Testis (tissue), 2 donors: ENCODE measurements at regions not wholly inside any gene's neighbourhood (a gene's known extent, or its start where the extent isn't known, plus 50 kb on each side); places are given as distances from the start of the nearest gene placed in this dataset.

Source experiments
- DNase-seq: peaks from one replicate; pipeline ENCODE4 v3.0.0-alpha.2; 2019
- H3K27ac ChIP-seq, 2 donors: fragments of 200-600 bp; sonication (generic); one replicate each; pipeline ENCODE4 v1.5.1; 2019
- H3K27me3 ChIP-seq: fragments of 200-600 bp; sonication (generic); one replicate; pipeline ENCODE4 v1.5.1; 2019
- H3K36me3 ChIP-seq: fragments of 200-600 bp; sonication (generic); one replicate; pipeline ENCODE4 v1.5.1; 2017; ENCODE audit warnings: low read depth; ENCODE audit errors: missing control alignments
- H3K4me1 ChIP-seq: fragments of 200-600 bp; sonication (generic); one replicate; pipeline ENCODE4 v1.5.1; 2019
- H3K4me3 ChIP-seq, 2 donors: fragments of 200-600 bp; sonication (generic); one replicate each; pipeline ENCODE4 v1.5.1; 2017 to 2019
- H3K9me3 ChIP-seq: fragments of 200-600 bp; sonication (generic); one replicate; pipeline ENCODE4 v1.5.1; 2017
- POLR2A ChIP-seq: fragments of 450-650 bp; IDR thresholded peaks from one replicate; pipeline ENCODE4 v1.6.1; 2017; ENCODE audit warnings: antibody characterized with exemption, mild to moderate bottlenecking, moderate library complexity
- WGBS, 2 donors: methylation state at CpG; one replicate each; pipeline ENCODE4 v1.1.5; 2018; 5-methylcytosine and 5-hydroxymethylcytosine counted together
- intact Hi-C: fragments of 100-400 bp; cut with DNase I; formaldehyde crosslinking; loops from one replicate; pipeline ENCODE4 v1.15.1; 2023; ENCODE audit warnings: low total_unique reads
- TF ChIP-seq, protein P1 (sequence below), 3 experiments: fragments of 450-650 bp in 2 of 3; fragments of 200-600 bp in 1 of 3; sonication (generic) in 1 of 3; IDR thresholded peaks; one replicate each; pipeline ENCODE4 v1.5.1; 2016 to 2019; ENCODE audit warnings: antibody characterized with exemption in 3 of 3, mild to moderate bottlenecking in 2 of 3, moderate library complexity in 1 of 3

DNA sequence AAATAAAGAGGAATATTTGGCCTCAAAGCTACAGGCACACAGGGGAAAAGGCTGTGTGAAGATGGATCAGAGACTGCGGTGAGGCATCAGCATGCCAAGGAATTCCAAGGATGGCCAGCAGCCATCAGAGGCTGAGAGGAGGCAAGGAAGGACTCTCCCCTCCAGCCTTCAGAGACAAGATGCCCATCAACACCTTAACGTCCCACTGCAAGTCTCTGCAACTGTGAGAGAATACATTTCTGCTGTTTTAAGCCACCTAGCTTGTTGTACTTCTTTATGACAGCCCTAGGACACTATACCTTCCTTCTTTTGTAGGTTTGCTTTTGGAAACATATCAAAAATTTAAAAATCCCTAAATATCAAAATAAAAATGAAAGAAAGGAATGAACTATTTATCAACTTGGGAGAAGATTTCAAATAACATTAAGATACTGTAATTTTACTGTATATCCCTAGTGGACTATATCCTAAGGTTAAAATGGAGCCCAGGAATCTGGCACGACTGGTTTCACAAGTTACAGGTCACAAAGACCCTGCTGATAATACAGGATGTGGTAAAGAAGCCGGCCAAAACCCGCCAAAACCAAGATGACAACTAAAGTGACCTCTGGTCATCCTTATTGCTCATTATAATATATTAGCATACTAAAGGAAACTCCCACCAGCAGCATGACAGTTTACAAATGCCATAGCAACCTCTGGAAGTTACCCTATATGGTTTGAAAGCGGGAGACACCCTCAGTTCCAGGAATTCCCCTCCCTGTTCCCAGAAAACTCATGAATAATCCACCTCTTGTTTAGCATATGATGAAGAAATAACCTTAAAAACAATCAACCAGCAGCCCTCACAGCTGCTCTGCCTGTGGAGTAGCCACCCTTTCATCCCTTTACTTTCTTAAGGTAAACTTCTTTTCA is 185.2 kb downstream of the AVL9 start:
- H3K9me3 ChIP-seq: no peaks in the 10 kb centered on the region
- no peak overlapping the region for H3K27ac ChIP-seq
- H3K27me3 ChIP-seq: no peaks in the 10 kb centered on the region
- H3K36me3 ChIP-seq: no peaks in the 10 kb centered on the region
- 72 to 77% methylated on average over 6 of the region's 6 CpGs for WGBS, 2 donors
- intact Hi-C loops: no loop called here
- no peak for DNase-seq
- TF ChIP-seq POLR2A: no peak
- TF ChIP-seq, protein P1, sequence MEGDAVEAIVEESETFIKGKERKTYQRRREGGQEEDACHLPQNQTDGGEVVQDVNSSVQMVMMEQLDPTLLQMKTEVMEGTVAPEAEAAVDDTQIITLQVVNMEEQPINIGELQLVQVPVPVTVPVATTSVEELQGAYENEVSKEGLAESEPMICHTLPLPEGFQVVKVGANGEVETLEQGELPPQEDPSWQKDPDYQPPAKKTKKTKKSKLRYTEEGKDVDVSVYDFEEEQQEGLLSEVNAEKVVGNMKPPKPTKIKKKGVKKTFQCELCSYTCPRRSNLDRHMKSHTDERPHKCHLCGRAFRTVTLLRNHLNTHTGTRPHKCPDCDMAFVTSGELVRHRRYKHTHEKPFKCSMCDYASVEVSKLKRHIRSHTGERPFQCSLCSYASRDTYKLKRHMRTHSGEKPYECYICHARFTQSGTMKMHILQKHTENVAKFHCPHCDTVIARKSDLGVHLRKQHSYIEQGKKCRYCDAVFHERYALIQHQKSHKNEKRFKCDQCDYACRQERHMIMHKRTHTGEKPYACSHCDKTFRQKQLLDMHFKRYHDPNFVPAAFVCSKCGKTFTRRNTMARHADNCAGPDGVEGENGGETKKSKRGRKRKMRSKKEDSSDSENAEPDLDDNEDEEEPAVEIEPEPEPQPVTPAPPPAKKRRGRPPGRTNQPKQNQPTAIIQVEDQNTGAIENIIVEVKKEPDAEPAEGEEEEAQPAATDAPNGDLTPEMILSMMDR (IDR thresholded peaks at IDR 0.05): no peak
- no peaks in the 10 kb centered on the region for H3K4me1 ChIP-seq
- no peak overlapping the region for H3K4me3 ChIP-seq

- 95% methylated on average over 4 of the region's 4 CpGs for WGBS, 2 donors
- no peak for DNase-seq
- TF ChIP-seq, protein P1 (IDR thresholded peaks at IDR 0.05): no peak
- no peak for TF ChIP-seq POLR2A
- Histone ChIP-seq H3K9me3 (no peaks in the 10 kb centered on the region), H3K4me1 (no peaks in the 10 kb centered on the region), H3K27ac (no peak overlapping the region), H3K27me3 (no peaks in the 10 kb centered on the region), H3K36me3 (no peaks in the 10 kb centered on the region), H3K4me3 (no peak overlapping the region)
- intact Hi-C loops: no loop called here
Measured at GRCh38 chr7:32679192-32679591, 183.9 kb downstream of the AVL9 start.

GRCh38 chr7:32677593-32677992 is 182.3 kb downstream of the AVL9 start:
- Histone ChIP-seq H3K27ac (no peak overlapping the region), H3K36me3 (no peaks in the 10 kb centered on the region), H3K4me1 (no peaks in the 10 kb centered on the region), H3K9me3 (no peaks in the 10 kb centered on the region), H3K4me3 (no peak overlapping the region), H3K27me3 (no peaks in the 10 kb centered on the region)
- intact Hi-C loops: no loop called here
- 91 to 97% methylated on average over 2 of the region's 2 CpGs for WGBS, 2 donors
- no peak for TF ChIP-seq POLR2A
- TF ChIP-seq, protein P1 (IDR thresholded peaks at IDR 0.05): no peak
- no peak for DNase-seq

GRCh38 chr7:32676249-32676941 is 181.1 kb downstream of the AVL9 start:
- H3K27ac ChIP-seq: no peak overlapping the region
- DNase-seq: no peak
- H3K4me1 ChIP-seq: no peaks in the 10 kb centered on the region
- no peaks in the 10 kb centered on the region for H3K27me3 ChIP-seq
- WGBS, 2 donors: 95 to 98% methylated on average over 6 to 7 of the region's 7 CpGs
- no peaks in the 10 kb centered on the region for H3K9me3 ChIP-seq
- H3K36me3 ChIP-seq: no peaks in the 10 kb centered on the region
- intact Hi-C loops: no loop called here
- TF ChIP-seq POLR2A: no peak
- TF ChIP-seq, protein P1 (IDR thresholded peaks at IDR 0.05): no peak
- no peak overlapping the region for H3K4me3 ChIP-seq
